K562 (cell line): ENCODE measurements at regions not wholly inside any gene's neighbourhood (a gene's known extent, or its start where the extent isn't known, plus 50 kb on each side); places are given as distances from the start of the nearest gene placed in this dataset.

Experiments
- ATAC-seq: fragments of 200-7000 bp; cut with Tn5 transposase; 3 replicates; pipeline ENCODE4 v1.9.1; 2020; ENCODE audit warnings: moderate library complexity
- BruUV-seq: library from RNA; stranded (reverse); fragments of 400-500 nt; replicated peaks from 2 replicates; lab custom pipeline; 2021; lab: Mats Ljungman, UMichigan
- CTCF ChIA-PET: fragments of 300-600 bp; formaldehyde crosslinking; extraction: SDS; loops from one replicate; lab custom pipeline; 2021; ENCODE audit warnings: low intra/inter-chr PET ratio; lab: Yijun Ruan, JAX
- POLR2A ChIA-PET: fragments of 300-600, 350-650 bp; sonication (Branson Sonifier 250); formaldehyde crosslinking; extraction: SDS; loops from one replicate; lab custom pipeline; 2021; ENCODE audit warnings: antibody characterized with exemption, inconsistent platforms; lab: Yijun Ruan, JAX
- DNase-seq, 4 experiments: peaks; one replicate each; pipeline versions ENCODE4 v3.0.0 to v3.0.0-alpha.2; 2011 to 2018; ENCODE audit warnings: low spot score in 3 of 4, mixed read lengths in 3 of 4; ENCODE audit errors: extremely low read depth in 1 of 4
- FAIRE-seq: peaks from 2 replicates; lab custom pipeline; 2011; peaks lifted over from hg19 to GRCh38; lab: Jason Lieb, UNC
- H2AFZ ChIP-seq: 2 replicates; pipeline ENCODE4 v1.6.0; 2011; ENCODE audit warnings: low read depth, low read length, control low read depth, inconsistent platforms
- H3K27ac ChIP-seq: fragments of 200-600 bp; 3 replicates; pipeline ENCODE4 v1.8.0; 2011; ENCODE audit warnings: low read depth, mild to moderate bottlenecking, control low read depth, inconsistent platforms, low read length, moderate library complexity, mixed read lengths; ENCODE audit errors: extremely low read depth
- H3K27me3 ChIP-seq, 2 experiments: fragments of 300-600 bp in 1 of 2; 2 replicates in 1 of 2; 3 replicates in 1 of 2; pipeline versions ENCODE4 v1.6.0 to v1.8.0; 2011; ENCODE audit warnings: inconsistent platforms in 2 of 2, low read length in 2 of 2, mild to moderate bottlenecking in 1 of 2, mixed read lengths in 1 of 2, moderate library complexity in 1 of 2; ENCODE audit not compliant: control insufficient read depth in 2 of 2, insufficient read depth in 2 of 2
- H3K36me3 ChIP-seq: fragments of 300-600 bp; 3 replicates; pipeline ENCODE4 v1.8.0; 2011; ENCODE audit warnings: mild to moderate bottlenecking, low read length, inconsistent platforms; ENCODE audit not compliant: control insufficient read depth, insufficient read depth
- H3K4me1 ChIP-seq, 2 experiments: fragments of 200-600 bp in 1 of 2; replicated peaks in 1 of 2; 2 replicates in 1 of 2; 3 replicates in 1 of 2; pipeline versions ENCODE4 v1.5.1 to v1.8.0; 2011; ENCODE audit warnings: inconsistent platforms in 2 of 2, low read length in 2 of 2, mild to moderate bottlenecking in 1 of 2, mixed read lengths in 1 of 2, moderate library complexity in 1 of 2; ENCODE audit not compliant: control insufficient read depth in 2 of 2, insufficient read depth in 2 of 2
- H3K4me2 ChIP-seq: 2 replicates; pipeline ENCODE4 v1.6.1; 2011; ENCODE audit warnings: low read length, control low read depth, inconsistent platforms, mixed read lengths; ENCODE audit not compliant: insufficient read depth
- H3K4me3 ChIP-seq: fragments of 200-600 bp; sonication (generic), shearing (Covaris generic); 2 replicates; pipeline ENCODE4 v1.5.1; 2016; ENCODE audit warnings: control low read depth, inconsistent platforms
- H3K79me2 ChIP-seq: fragments of 200-600 bp; 3 replicates; pipeline ENCODE4 v1.8.0; 2011; ENCODE audit warnings: low read length, inconsistent platforms; ENCODE audit not compliant: control insufficient read depth, insufficient read depth
- H3K9ac ChIP-seq, 2 experiments: 2 replicates each; pipeline versions ENCODE4 v1.6.0 to v1.6.1; 2011; ENCODE audit warnings: low read depth in 2 of 2, low read length in 2 of 2, control low read depth in 1 of 2, inconsistent platforms in 1 of 2, mild to moderate bottlenecking in 1 of 2, mixed read lengths in 1 of 2; ENCODE audit not compliant: insufficient read depth in 1 of 2
- H3K9me1 ChIP-seq: one replicate; pipeline ENCODE4 v1.6.0; 2011; ENCODE audit warnings: inconsistent platforms, mild to moderate bottlenecking, low read length, moderate library complexity; ENCODE audit not compliant: control insufficient read depth, insufficient read depth
- H3K9me3 ChIP-seq: replicated peaks from 2 replicates; pipeline ENCODE4 v1.5.1; 2011; ENCODE audit warnings: low read depth, low read length, inconsistent platforms; ENCODE audit not compliant: control insufficient read depth, insufficient read depth
- H4K20me1 ChIP-seq: replicated peaks from 2 replicates; pipeline ENCODE4 v1.6.1; 2011; ENCODE audit warnings: low read length, inconsistent platforms, mixed read lengths; ENCODE audit not compliant: control insufficient read depth, insufficient read depth
- BRD4 ChIP-seq: fragments of 200-600 bp; sonication (generic); IDR thresholded peaks from 2 replicates; pipeline ENCODE4 v1.6.1; 2017; ENCODE audit warnings: inconsistent platforms
- HCFC1 ChIP-seq: IDR thresholded peaks from 2 replicates; pipeline ENCODE4 v1.6.1; 2012; ENCODE audit warnings: low read depth, low read length, improper control_type of control experiment
- HINFP ChIP-seq: fragments of 450-650 bp; conservative IDR thresholded peaks from 2 replicates; pipeline ENCODE4 v1.6.1; 2016; ENCODE audit warnings: missing genetic modification characterization, low read depth, mild to moderate bottlenecking, control low read depth, missing compliant biosample characterization
- NUFIP1 ChIP-seq: fragments of 450-650 bp; IDR thresholded peaks from 2 replicates; pipeline ENCODE4 v1.6.1; 2018; ENCODE audit not compliant: partially characterized antibody
- RFX1 ChIP-seq: fragments of 450-650 bp; IDR thresholded peaks from 2 replicates; pipeline ENCODE4 v1.6.1; 2016; ENCODE audit warnings: mild to moderate bottlenecking, moderate library complexity
- SMARCB1 ChIP-seq: IDR thresholded peaks from 2 replicates; pipeline ENCODE4 v1.6.1; 2011; ENCODE audit warnings: improper control_type of control experiment, low read depth; ENCODE audit not compliant: insufficient read length
- ZEB2 ChIP-seq: fragments of 450-650 bp; IDR thresholded peaks from 2 replicates; pipeline ENCODE4 v1.6.1; 2016
- ZNF143 ChIP-seq: sonication (generic); formaldehyde crosslinking; IDR thresholded peaks from 2 replicates; pipeline ENCODE4 v1.9.0; 2022; ENCODE audit warnings: mild to moderate bottlenecking, missing genetic modification reagents
- ZNF512 ChIP-seq: IDR thresholded peaks from 2 replicates; pipeline ENCODE4 v1.6.1; 2016; ENCODE audit warnings: missing genetic modification characterization, missing compliant biosample characterization
- ZNF609 ChIP-seq: sonication (generic); formaldehyde crosslinking; IDR thresholded peaks from 2 replicates; pipeline ENCODE4 v1.8.1; 2023; ENCODE audit warnings: missing genetic modification reagents, mild to moderate bottlenecking, borderline replicate concordance
- WGBS: fragments of 100-300 bp; shearing (Covaris generic); methylation state at CpG from one replicate; pipeline ENCODE4 v1.1.6; 2016; ENCODE audit warnings: low coverage, mixed read lengths; ENCODE audit not compliant: insufficient coverage; ENCODE audit errors: missing lambda C conversion rate; 5-methylcytosine and 5-hydroxymethylcytosine counted together
- in situ Hi-C: fragments of 300-500 bp; cut with MboI; formaldehyde crosslinking; loops from 4 replicates; pipeline ENCODE4 v1.15.0; 2018; ENCODE audit warnings: inconsistent platforms, mixed read lengths
- intact Hi-C: fragments of 100-400 bp; cut with micrococcal nuclease; formaldehyde crosslinking; loops from 2 replicates; pipeline ENCODE4 v1.14.2; 2022

GRCh38 chr5:141747152-141748141 is 65.4 kb upstream of the ARAP3 start:
- H4K20me1 ChIP-seq: peaks cover 3% of the 10 kb centered on the region
- no peak overlapping the region for H3K4me3 ChIP-seq
- no peak overlapping the region for H3K4me2 ChIP-seq
- no peaks in the 10 kb centered on the region for H3K36me3 ChIP-seq
- H3K9me1 ChIP-seq: no peaks in the 10 kb centered on the region
- no TSS peak for BruUV-seq
- no peak overlapping the region for H3K27ac ChIP-seq
- POLR2A ChIA-PET: interaction anchor here (0.6 to 1.0 kb wide), 4 partner anchors 10 to 130 kb away, joined by 3 read pairs; no protein-coding TSS in a partner anchor
- H3K9ac ChIP-seq: no peak overlapping the region
- TF ChIP-seq RFX1 (peak; percentile 83), BRD4 (no peak), NUFIP1 (no peak), HCFC1 (peak; percentile 72), HINFP (tag) (no peak), ZNF609 (CRISPR knock-in tag) (no peak), ZNF512 (tag) (no peak), ZEB2 (no peak), SMARCB1 (no peak), ZNF143 (CRISPR knock-in tag) (peak; percentile 70)
- peak; percentile 79 for ATAC-seq
- WGBS: 3% methylated on average over 11 of the region's 11 CpGs
- no peak for FAIRE-seq
- H2AFZ ChIP-seq: no peak overlapping the region
- H3K9me3 ChIP-seq: no peaks in the 10 kb centered on the region
- intact Hi-C loops (no loop called here), in situ Hi-C loops (no loop called here)
- CTCF ChIA-PET: no interaction called here
- DNase-seq: peak; percentile 22 to 25 (median 24)
- H3K4me1 ChIP-seq: peaks cover 0 to 3% of the 10 kb centered on the region in 2 experiments; a peak in 1 of 5 replicates
- H3K79me2 ChIP-seq: no peaks in the 10 kb centered on the region
- H3K27me3 ChIP-seq: peaks cover 0 to 9% of the 10 kb centered on the region in 2 experiments; a peak in 1 of 5 replicates
